Parathyroid adenoma (tissue), 2 donors: ENCODE measurements at regions not wholly inside any gene's neighbourhood (a gene's known extent, or its start where the extent isn't known, plus 50 kb on each side); places are given as distances from the start of the nearest gene placed in this dataset.

Experiments
- H2AFZ ChIP-seq: fragments of 300-600 bp; sonication (generic); one replicate; pipeline ENCODE4 v1.7.0; 2017; ENCODE audit warnings: antibody characterized with exemption, mild to moderate bottlenecking
- H3K27ac ChIP-seq: fragments of 300-600 bp; sonication (generic); one replicate; pipeline ENCODE4 v1.7.0; 2017
- H3K27me3 ChIP-seq: fragments of 300-600 bp; sonication (generic); one replicate; pipeline ENCODE4 v1.7.0; 2017; ENCODE audit warnings: low read length; ENCODE audit not compliant: control insufficient read depth, insufficient read depth
- H3K36me3 ChIP-seq: fragments of 300-600 bp; sonication (generic); one replicate; pipeline ENCODE4 v1.7.0; 2017; ENCODE audit warnings: low read length; ENCODE audit not compliant: control insufficient read depth, insufficient read depth
- H3K4me1 ChIP-seq: fragments of 300-600 bp; sonication (generic); one replicate; pipeline ENCODE4 v1.7.0; 2017; ENCODE audit warnings: control low read depth
- H3K4me2 ChIP-seq: fragments of 300-600 bp; sonication (generic); one replicate; pipeline ENCODE4 v1.7.0; 2017; ENCODE audit warnings: low read length
- H3K4me3 ChIP-seq: fragments of 300-600 bp; sonication (generic); one replicate; pipeline ENCODE4 v1.7.0; 2017; ENCODE audit warnings: low read depth, low read length
- H3K79me2 ChIP-seq: fragments of 300-600 bp; sonication (generic); one replicate; pipeline ENCODE4 v1.7.0; 2017; ENCODE audit warnings: control low read depth
- H3K9ac ChIP-seq: fragments of 300-600 bp; sonication (generic); one replicate; pipeline ENCODE4 v1.7.0; 2017; ENCODE audit warnings: mild to moderate bottlenecking
- H3K9me3 ChIP-seq: fragments of 300-600 bp; sonication (generic); one replicate; pipeline ENCODE4 v1.7.0; 2017; ENCODE audit warnings: low read length; ENCODE audit not compliant: control insufficient read depth
- CTCF ChIP-seq: fragments of 300-600 bp; sonication (generic); IDR thresholded peaks from one replicate; pipeline ENCODE4 v1.7.0; 2017; ENCODE audit warnings: antibody characterized with exemption, mild to moderate bottlenecking
- donor health status: primary hyperparathyroidism.

GRCh38 chr2:35462226-35462998, 893.2 kb upstream of the CRIM1 start:
- no peaks in the 10 kb centered on the region for H3K9me3 ChIP-seq
- no peak overlapping the region for H3K4me3 ChIP-seq
- H3K4me1 ChIP-seq, result no peaks in the 10 kb centered on the region
- no peaks in the 10 kb centered on the region for H3K27me3 ChIP-seq
- H2AFZ ChIP-seq, result no peak overlapping the region
- no peak overlapping the region for H3K27ac ChIP-seq
- no peak overlapping the region for H3K4me2 ChIP-seq
- H3K9ac ChIP-seq, result no peak overlapping the region
- TF ChIP-seq CTCF, result no peak
- H3K36me3 ChIP-seq, result no peaks in the 10 kb centered on the region
- no peaks in the 10 kb centered on the region for H3K79me2 ChIP-seq

- Histone ChIP-seq H3K4me2 (no peak overlapping the region), H3K27me3 (no peaks in the 10 kb centered on the region), H3K27ac (no peak overlapping the region), H2AFZ (no peak overlapping the region), H3K9ac (no peak overlapping the region), H3K4me3 (no peak overlapping the region), H3K9me3 (no peaks in the 10 kb centered on the region), H3K79me2 (no peaks in the 10 kb centered on the region), H3K36me3 (no peaks in the 10 kb centered on the region), H3K4me1 (no peaks in the 10 kb centered on the region)
- no peak for TF ChIP-seq CTCF
Measured at GRCh38 chr2:35461406-35461805, 894.2 kb upstream of the CRIM1 start.

- Histone ChIP-seq H3K4me2 (no peak overlapping the region), H3K9me3 (no peaks in the 10 kb centered on the region), H3K36me3 (no peaks in the 10 kb centered on the region), H3K9ac (no peak overlapping the region), H2AFZ (no peak overlapping the region), H3K27ac (no peak overlapping the region), H3K79me2 (no peaks in the 10 kb centered on the region), H3K4me3 (no peak overlapping the region), H3K4me1 (no peaks in the 10 kb centered on the region), H3K27me3 (no peaks in the 10 kb centered on the region)
- TF ChIP-seq CTCF, result no peak
Measured at GRCh38 chr2:35454966-35455638, 900.5 kb upstream of the CRIM1 start.

- H3K4me1 ChIP-seq, result no peaks in the 10 kb centered on the region
- H3K36me3 ChIP-seq, result no peaks in the 10 kb centered on the region
- H3K9me3 ChIP-seq, result no peaks in the 10 kb centered on the region
- no peaks in the 10 kb centered on the region for H3K79me2 ChIP-seq
- TF ChIP-seq CTCF, result no peak
- H3K27me3 ChIP-seq, result no peaks in the 10 kb centered on the region
- no peak overlapping the region for H3K4me2 ChIP-seq
- H3K9ac ChIP-seq, result no peak overlapping the region
- H2AFZ ChIP-seq, result no peak overlapping the region
- H3K4me3 ChIP-seq, result no peak overlapping the region
- H3K27ac ChIP-seq, result no peak overlapping the region
Measured at GRCh38 chr2:35447821-35448220, 907.8 kb upstream of the CRIM1 start.

- TF ChIP-seq CTCF, result no peak
- Histone ChIP-seq H3K4me2 (no peak overlapping the region), H3K27ac (no peak overlapping the region), H3K9ac (no peak overlapping the region), H3K27me3 (no peaks in the 10 kb centered on the region), H3K4me3 (no peak overlapping the region), H2AFZ (no peak overlapping the region), H3K9me3 (no peaks in the 10 kb centered on the region), H3K36me3 (no peaks in the 10 kb centered on the region), H3K79me2 (no peaks in the 10 kb centered on the region), H3K4me1 (no peaks in the 10 kb centered on the region)
Measured at GRCh38 chr2:35447215-35447614, 908.4 kb upstream of the CRIM1 start.
